ENCODE measurements at regions not wholly inside any gene's neighbourhood (a gene's known extent, or its start where the extent isn't known, plus 50 kb on each side); places are given as distances from the start of the nearest gene placed in this dataset.
"Not testable (repeated sequence)": the region's sequence is repeated elsewhere in the genome, so short reads cannot be mapped to it uniquely, and the experiment has no call there.

DNA sequence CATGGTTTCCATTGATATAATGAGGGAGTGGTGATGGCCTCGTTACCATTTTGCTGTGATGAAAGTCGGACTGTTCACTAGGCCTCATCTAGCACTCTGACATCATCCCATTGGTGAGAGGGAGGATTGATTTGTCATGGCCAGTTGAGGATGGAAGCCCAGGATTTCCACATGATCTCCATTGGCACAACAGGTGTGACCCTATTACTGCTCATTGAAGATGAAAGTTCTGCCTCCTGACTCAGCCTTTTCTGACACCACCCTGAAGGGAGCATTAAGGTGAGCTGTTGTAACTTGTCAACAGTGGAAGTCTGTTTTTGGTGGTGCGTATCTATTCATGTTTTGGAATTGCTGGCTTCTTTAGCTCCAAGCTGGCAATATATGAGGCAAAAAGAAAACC is 144.2 kb downstream of the PABPC4L start:
- DNase-seq (ENCODE audit: low spot score in 2 of 2) = no peak
- Histone ChIP-seq H3K4me1 (no peaks in the 10 kb centered on the region), H3K36me3 (no peaks in the 10 kb centered on the region), H3K4me3 (no peak overlapping the region), H3K27ac (no peak overlapping the region), H3K9me3 (no peaks in the 10 kb centered on the region), H3K27me3 (no peaks in the 10 kb centered on the region)
- TF ChIP-seq, protein P1, sequence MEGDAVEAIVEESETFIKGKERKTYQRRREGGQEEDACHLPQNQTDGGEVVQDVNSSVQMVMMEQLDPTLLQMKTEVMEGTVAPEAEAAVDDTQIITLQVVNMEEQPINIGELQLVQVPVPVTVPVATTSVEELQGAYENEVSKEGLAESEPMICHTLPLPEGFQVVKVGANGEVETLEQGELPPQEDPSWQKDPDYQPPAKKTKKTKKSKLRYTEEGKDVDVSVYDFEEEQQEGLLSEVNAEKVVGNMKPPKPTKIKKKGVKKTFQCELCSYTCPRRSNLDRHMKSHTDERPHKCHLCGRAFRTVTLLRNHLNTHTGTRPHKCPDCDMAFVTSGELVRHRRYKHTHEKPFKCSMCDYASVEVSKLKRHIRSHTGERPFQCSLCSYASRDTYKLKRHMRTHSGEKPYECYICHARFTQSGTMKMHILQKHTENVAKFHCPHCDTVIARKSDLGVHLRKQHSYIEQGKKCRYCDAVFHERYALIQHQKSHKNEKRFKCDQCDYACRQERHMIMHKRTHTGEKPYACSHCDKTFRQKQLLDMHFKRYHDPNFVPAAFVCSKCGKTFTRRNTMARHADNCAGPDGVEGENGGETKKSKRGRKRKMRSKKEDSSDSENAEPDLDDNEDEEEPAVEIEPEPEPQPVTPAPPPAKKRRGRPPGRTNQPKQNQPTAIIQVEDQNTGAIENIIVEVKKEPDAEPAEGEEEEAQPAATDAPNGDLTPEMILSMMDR (IDR thresholded peaks at IDR 0.05) = no peak
- TF ChIP-seq POLR2A (IDR thresholded peaks at IDR 0.05) (no peak), EP300 (IDR thresholded peaks at IDR 0.05) (no peak)
- 95% methylated on average over 3 of the region's 3 CpGs for WGBS, 2 donors

DNA sequence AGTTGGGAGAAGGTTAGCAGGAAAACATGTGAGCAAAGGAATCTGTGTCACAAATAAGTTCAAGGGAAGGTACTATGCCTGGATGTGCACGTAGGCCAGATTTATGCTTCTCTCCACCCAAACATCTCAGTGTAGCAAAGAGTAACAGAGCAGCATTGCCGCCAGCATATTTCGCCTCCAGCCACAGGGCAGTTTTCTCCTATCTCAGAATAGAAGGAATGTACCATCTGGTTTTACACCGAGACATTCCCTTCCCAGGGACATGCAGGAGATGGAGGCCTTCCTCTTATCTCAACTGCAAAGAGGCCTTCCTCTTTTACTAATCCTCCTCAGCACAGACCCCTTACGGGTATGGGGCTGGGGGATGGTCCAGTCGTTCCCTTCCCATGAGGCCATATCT is 155.4 kb downstream of the PABPC4L start:
- H3K4me3 ChIP-seq; H3K27ac ChIP-seq; H3K4me1 ChIP-seq; H3K27me3 ChIP-seq; DNase-seq (ENCODE audit: low spot score in 2 of 2); H3K9me3 ChIP-seq; H3K36me3 ChIP-seq: not testable (repeated sequence)
- 88 to 95% methylated on average over 6 of the region's 6 CpGs for WGBS, 2 donors

DNA sequence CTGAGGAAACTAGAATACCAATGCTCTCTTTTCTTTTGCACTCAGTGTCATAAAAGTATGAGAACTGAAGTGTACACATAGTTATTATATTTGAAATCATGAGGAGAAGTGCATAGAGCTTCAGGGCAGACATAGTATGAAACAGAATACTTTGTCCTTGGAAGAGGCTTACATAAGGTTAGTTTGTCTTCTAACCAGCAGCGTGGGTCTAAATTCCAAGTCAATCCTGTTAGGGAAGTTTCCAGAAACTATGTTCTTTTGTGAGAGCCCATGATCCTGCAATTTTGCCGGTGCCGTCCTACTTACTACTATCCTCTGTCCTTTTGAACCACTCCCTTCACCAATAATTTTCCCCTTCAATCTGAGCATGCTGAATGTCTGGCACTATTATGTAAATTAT is 156.2 kb downstream of the PABPC4L start:
- 77 to 81% methylated on average over 3 of the region's 3 CpGs for WGBS, 2 donors

DNA sequence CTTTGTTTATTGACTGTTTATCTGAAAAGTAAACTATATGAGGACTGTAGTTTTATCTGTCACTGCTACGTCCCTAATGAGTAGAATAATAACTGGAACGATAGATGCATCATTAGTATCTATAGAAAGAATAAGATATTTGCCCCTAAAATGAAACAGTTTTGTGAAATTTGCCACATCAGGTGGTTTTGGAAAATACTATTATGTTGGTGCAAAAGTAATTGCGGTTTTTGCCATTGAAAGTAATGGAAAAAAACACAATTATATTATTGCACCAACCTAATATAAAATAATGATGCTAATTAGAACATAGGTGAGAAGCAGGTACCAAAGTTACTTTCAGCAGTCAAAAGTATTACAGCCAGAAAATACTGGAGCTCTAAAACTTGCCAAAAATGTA is 158.3 kb downstream of the PABPC4L start:
- H3K4me3 ChIP-seq = no peak overlapping the region
- no peaks in the 10 kb centered on the region for H3K4me1 ChIP-seq
- 70 to 88% methylated on average over 3 of the region's 3 CpGs for WGBS, 2 donors
- no peak for TF ChIP-seq POLR2A (IDR thresholded peaks at IDR 0.05)
- no peak overlapping the region for H3K27ac ChIP-seq
- H3K27me3 ChIP-seq = no peaks in the 10 kb centered on the region
- DNase-seq (ENCODE audit: low spot score in 2 of 2) = no peak
- H3K36me3 ChIP-seq = no peaks in the 10 kb centered on the region
- H3K9me3 ChIP-seq = peaks cover 0 to 11% (median 0%) of the 10 kb centered on the region in 4 donors

More for the DNA sequence above, 156.2 kb downstream of the PABPC4L start:
- Histone ChIP-seq H3K27ac (no peak overlapping the region), H3K9me3 (peaks cover 0 to under 1% (median 0%) of the 10 kb centered on the region in 4 donors), H3K4me3 (no peak overlapping the region), H3K27me3 (no peaks in the 10 kb centered on the region), H3K36me3 (no peaks in the 10 kb centered on the region), H3K4me1 (no peaks in the 10 kb centered on the region)
- no peak for DNase-seq (ENCODE audit: low spot score in 2 of 2)
- TF ChIP-seq EP300 (IDR thresholded peaks at IDR 0.05) (no peak), POLR2A (IDR thresholded peaks at IDR 0.05) (no peak)
- TF ChIP-seq, protein P1 (IDR thresholded peaks at IDR 0.05) = no peak

DNA sequence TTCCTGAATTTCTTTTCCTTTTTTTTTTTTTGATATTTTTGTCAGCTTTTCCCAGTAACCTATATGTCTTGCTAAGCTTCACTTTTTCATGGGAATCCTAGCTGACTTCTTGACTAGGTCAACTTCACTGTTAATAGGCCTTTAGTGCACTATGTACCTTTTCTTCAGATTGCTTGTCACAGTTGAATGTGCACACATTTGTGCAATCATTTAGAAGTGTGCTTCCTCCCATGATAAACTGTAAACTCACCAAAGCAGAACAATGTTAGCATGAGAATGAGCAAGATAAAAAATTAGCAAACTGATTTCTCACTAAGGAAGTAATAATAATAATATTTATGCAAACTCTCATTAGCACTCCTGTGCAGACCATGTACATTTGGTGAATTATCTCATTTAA is 173.2 kb downstream of the PABPC4L start:
- Histone ChIP-seq H3K4me3 (no peak overlapping the region), H3K9me3 (no peaks in the 10 kb centered on the region), H3K36me3 (no peaks in the 10 kb centered on the region), H3K4me1 (no peaks in the 10 kb centered on the region), H3K27ac (no peak overlapping the region), H3K27me3 (no peaks in the 10 kb centered on the region)
- TF ChIP-seq, protein P1 (IDR thresholded peaks at IDR 0.05) = no peak
- TF ChIP-seq EP300 (IDR thresholded peaks at IDR 0.05) = no peak
- no peak for TF ChIP-seq POLR2A (IDR thresholded peaks at IDR 0.05)
- no peak for DNase-seq (ENCODE audit: low spot score in 2 of 2)

DNA sequence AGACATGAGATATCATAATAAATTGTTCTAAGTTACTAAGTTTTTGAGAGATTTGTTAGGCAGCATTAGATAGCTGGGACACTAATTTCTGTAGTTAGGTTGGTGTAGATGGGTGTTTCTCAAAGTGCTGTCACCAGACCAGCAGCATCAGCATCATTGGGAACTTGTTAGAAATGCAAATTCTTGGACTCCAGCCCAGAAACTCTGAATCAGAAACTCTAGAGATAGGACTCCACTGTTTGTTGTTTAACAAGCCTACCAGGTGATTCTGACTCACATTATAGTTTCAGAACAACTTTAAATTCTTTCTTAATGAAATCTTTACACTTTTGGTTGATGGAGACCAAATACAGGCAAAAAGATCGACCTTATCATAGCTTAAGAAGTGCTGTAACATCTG is 173.7 kb downstream of the PABPC4L start:
- H3K36me3 ChIP-seq = no peaks in the 10 kb centered on the region
- TF ChIP-seq EP300 (IDR thresholded peaks at IDR 0.05) = no peak
- TF ChIP-seq POLR2A (IDR thresholded peaks at IDR 0.05) = no peak
- TF ChIP-seq, protein P1 (IDR thresholded peaks at IDR 0.05) = no peak
- H3K27me3 ChIP-seq = no peaks in the 10 kb centered on the region
- H3K4me1 ChIP-seq = no peaks in the 10 kb centered on the region
- no peaks in the 10 kb centered on the region for H3K9me3 ChIP-seq
- H3K27ac ChIP-seq = no peak overlapping the region
- H3K4me3 ChIP-seq = no peak overlapping the region
- WGBS, 2 donors = 68 to 75% methylated on average over 1 of the region's 1 CpG
- DNase-seq (ENCODE audit: low spot score in 2 of 2) = no peak

All from tibial nerve (tissue), 4 donors.